HEK293 (cell line): ENCODE measurements at regions not wholly inside any gene's neighbourhood (a gene's known extent, or its start where the extent isn't known, plus 50 kb on each side); places are given as distances from the start of the nearest gene placed in this dataset.

Source experiments
- CTCF ChIP-seq: fragments of 450-650 bp; formaldehyde crosslinking; IDR thresholded peaks from 2 replicates; pipeline ENCODE4 v1.5.1; 2016; ENCODE audit warnings: missing biosample characterization, missing genetic modification characterization
- PRDM6 ChIP-seq: fragments of 450-650 bp; formaldehyde crosslinking; IDR thresholded peaks from 2 replicates; pipeline ENCODE4 v1.5.1; 2017; ENCODE audit warnings: missing biosample characterization, missing genetic modification characterization
- REST ChIP-seq: fragments of 450-650 bp; formaldehyde crosslinking; IDR thresholded peaks from 2 replicates; pipeline ENCODE4 v1.5.1; 2016; ENCODE audit warnings: missing biosample characterization, missing genetic modification characterization
- TCF7L2 ChIP-seq: IDR thresholded peaks from 2 replicates; pipeline ENCODE4 v1.6.1; 2011; ENCODE audit warnings: low read depth, mild to moderate bottlenecking, inconsistent platforms, low read length, moderate library complexity, borderline replicate concordance
- ZBTB10 ChIP-seq: fragments of 450-650 bp; formaldehyde crosslinking; IDR thresholded peaks from 2 replicates; pipeline ENCODE4 v1.5.1; 2016; ENCODE audit warnings: missing biosample characterization, missing genetic modification characterization
- ZBTB48 ChIP-seq: fragments of 450-650 bp; formaldehyde crosslinking; IDR thresholded peaks from 2 replicates; pipeline ENCODE4 v1.5.1; 2016; ENCODE audit warnings: missing biosample characterization, missing genetic modification characterization
- ZNF138 ChIP-seq: fragments of 450-650 bp; formaldehyde crosslinking; IDR thresholded peaks from 2 replicates; pipeline ENCODE4 v1.5.1; 2016; ENCODE audit warnings: missing biosample characterization, missing genetic modification characterization, borderline replicate concordance
- ZNF423 ChIP-seq: fragments of 450-650 bp; formaldehyde crosslinking; IDR thresholded peaks from 2 replicates; pipeline ENCODE4 v1.5.1; 2016; ENCODE audit warnings: missing biosample characterization, missing genetic modification characterization
- ZNF521 ChIP-seq: fragments of 450-650 bp; formaldehyde crosslinking; IDR thresholded peaks from 2 replicates; pipeline ENCODE4 v1.5.1; 2017; ENCODE audit warnings: missing biosample characterization, mild to moderate bottlenecking, missing genetic modification characterization
- ZNF626 ChIP-seq: fragments of 450-650 bp; sonication (Bioruptor Pico); formaldehyde crosslinking; IDR thresholded peaks from 2 replicates; pipeline ENCODE4 v1.5.1; 2018; ENCODE audit warnings: missing biosample characterization, missing genetic modification characterization, inconsistent platforms
- ZNF701 ChIP-seq: fragments of 450-650 bp; formaldehyde crosslinking; IDR thresholded peaks from 2 replicates; pipeline ENCODE4 v1.5.1; 2016; ENCODE audit warnings: missing biosample characterization, missing genetic modification characterization
- ZNF704 ChIP-seq: fragments of 450-650 bp; formaldehyde crosslinking; IDR thresholded peaks from 2 replicates; pipeline ENCODE4 v1.5.1; 2016; ENCODE audit warnings: missing biosample characterization, missing genetic modification characterization
- ZSCAN18 ChIP-seq: fragments of 450-650 bp; formaldehyde crosslinking; IDR thresholded peaks from 2 replicates; pipeline ENCODE4 v1.5.1; 2016; ENCODE audit warnings: missing biosample characterization, missing genetic modification characterization

GRCh38 chr20:37593710-37594109 lies 66.0 kb upstream of the BLCAP start:
- no peak for TF ChIP-seq REST (tag by site-specific recombination)
- no peak for TF ChIP-seq CTCF (tag by site-specific recombination)
- TF ChIP-seq ZNF138 (tag by site-specific recombination), result no peak
- TF ChIP-seq TCF7L2, result no peak
- TF ChIP-seq ZSCAN18 (tag by site-specific recombination), result no peak
- no peak for TF ChIP-seq PRDM6
- TF ChIP-seq ZNF701, result no peak
- TF ChIP-seq ZNF521 (tag by site-specific recombination), result no peak
- TF ChIP-seq ZNF423, result no peak
- no peak for TF ChIP-seq ZNF704 (tag by site-specific recombination)
- TF ChIP-seq ZBTB48 (tag by site-specific recombination), result no peak
- TF ChIP-seq ZBTB10, result no peak
- no peak for TF ChIP-seq ZNF626 (tag by site-specific recombination)
